ENCODE measurements at regions not wholly inside any gene's neighbourhood (a gene's known extent, or its start where the extent isn't known, plus 50 kb on each side); places are given as distances from the start of the nearest gene placed in this dataset.

- Mint-ChIP-seq H3K36me3 (ENCODE audit: low read depth, unreplicated experiment) (no peaks in the 10 kb centered on the region), H3K9me3 (ENCODE audit: unreplicated experiment) (no peaks in the 10 kb centered on the region), H3K4me3 (ENCODE audit: unreplicated experiment) (no peak overlapping the region), H3K27ac (ENCODE audit: unreplicated experiment) (no peak overlapping the region), H3K27me3 (ENCODE audit: low read depth, unreplicated experiment) (peaks cover 10% of the 10 kb centered on the region), H3K4me1 (ENCODE audit: low read depth, unreplicated experiment) (no peaks in the 10 kb centered on the region)
- Histone ChIP-seq H3K4me2 (ENCODE audit: low read length) (no peak overlapping the region), H2AFZ (ENCODE audit: low read depth, low read length) (no peak overlapping the region), H3K36me3 (ENCODE audit: insufficient read depth, low read length) (no peaks in the 10 kb centered on the region), H3K27ac (ENCODE audit: low read depth, low read length) (no peak overlapping the region), H3K9ac (ENCODE audit: low read length) (no peak overlapping the region), H4K20me1 (ENCODE audit: insufficient read depth, low read length) (no peaks in the 10 kb centered on the region), H3K4me3 (ENCODE audit: insufficient read depth, low read depth, low read length) (no peak overlapping the region), H3K27me3 (ENCODE audit: insufficient read depth, low read length) (no peaks in the 10 kb centered on the region), H3K9me3 (ENCODE audit: insufficient read depth, low read depth, low read length) (no peaks in the 10 kb centered on the region), H3K4me1 (ENCODE audit: insufficient read depth, low read length) (no peaks in the 10 kb centered on the region), H3K79me2 (ENCODE audit: insufficient read depth, low read length) (no peaks in the 10 kb centered on the region)
- no peak for DNase-seq (ENCODE audit: low read depth)
- TF ChIP-seq EZH2 (IDR thresholded peaks at IDR 0.05; ENCODE audit: insufficient read depth, low read length) = no peak
- TF ChIP-seq CTCF (IDR thresholded peaks at IDR 0.05; ENCODE audit: insufficient read depth, low read depth, low read length) = no peak
- FAIRE-seq = no peak
These were observed 256.4 kb downstream of the IRS2 start for GRCh38 chr13:109529964-109530363.

GRCh38 chr13:109521719-109522118 is 264.7 kb downstream of the IRS2 start:
- Histone ChIP-seq H3K4me2 (ENCODE audit: low read length) (no peak overlapping the region), H3K27me3 (ENCODE audit: insufficient read depth, low read length) (peaks cover 4% of the 10 kb centered on the region), H2AFZ (ENCODE audit: low read depth, low read length) (no peak overlapping the region), H3K9me3 (ENCODE audit: insufficient read depth, low read depth, low read length) (no peaks in the 10 kb centered on the region), H3K4me1 (ENCODE audit: insufficient read depth, low read length) (no peaks in the 10 kb centered on the region), H4K20me1 (ENCODE audit: insufficient read depth, low read length) (no peaks in the 10 kb centered on the region), H3K4me3 (ENCODE audit: insufficient read depth, low read depth, low read length) (no peak overlapping the region), H3K79me2 (ENCODE audit: insufficient read depth, low read length) (no peaks in the 10 kb centered on the region), H3K36me3 (ENCODE audit: insufficient read depth, low read length) (no peaks in the 10 kb centered on the region), H3K27ac (ENCODE audit: low read depth, low read length) (no peak overlapping the region), H3K9ac (ENCODE audit: low read length) (no peak overlapping the region)
- DNase-seq (ENCODE audit: low read depth) = no peak
- TF ChIP-seq EZH2 (IDR thresholded peaks at IDR 0.05; ENCODE audit: insufficient read depth, low read length) (no peak), CTCF (IDR thresholded peaks at IDR 0.05; ENCODE audit: insufficient read depth, low read depth, low read length) (no peak)
- Mint-ChIP-seq H3K4me1 (ENCODE audit: low read depth, unreplicated experiment) (no peaks in the 10 kb centered on the region), H3K27ac (ENCODE audit: unreplicated experiment) (no peak overlapping the region), H3K36me3 (ENCODE audit: low read depth, unreplicated experiment) (no peaks in the 10 kb centered on the region), H3K4me3 (ENCODE audit: unreplicated experiment) (no peak overlapping the region), H3K27me3 (ENCODE audit: low read depth, unreplicated experiment) (peaks cover 15% of the 10 kb centered on the region), H3K9me3 (ENCODE audit: unreplicated experiment) (no peaks in the 10 kb centered on the region)
- no peak for FAIRE-seq

GRCh38 chr13:109517517-109517916 is 268.9 kb downstream of the IRS2 start:
- Histone ChIP-seq H4K20me1 (ENCODE audit: insufficient read depth, low read length) (no peaks in the 10 kb centered on the region), H3K9ac (ENCODE audit: low read length) (no peak overlapping the region), H2AFZ (ENCODE audit: low read depth, low read length) (no peak overlapping the region), H3K27ac (ENCODE audit: low read depth, low read length) (no peak overlapping the region), H3K4me1 (ENCODE audit: insufficient read depth, low read length) (no peaks in the 10 kb centered on the region), H3K4me2 (ENCODE audit: low read length) (no peak overlapping the region), H3K9me3 (ENCODE audit: insufficient read depth, low read depth, low read length) (no peaks in the 10 kb centered on the region), H3K27me3 (ENCODE audit: insufficient read depth, low read length) (no peaks in the 10 kb centered on the region), H3K4me3 (ENCODE audit: insufficient read depth, low read depth, low read length) (no peak overlapping the region), H3K79me2 (ENCODE audit: insufficient read depth, low read length) (no peaks in the 10 kb centered on the region), H3K36me3 (ENCODE audit: insufficient read depth, low read length) (no peaks in the 10 kb centered on the region)
- DNase-seq (ENCODE audit: low read depth) (peak; percentile 23), FAIRE-seq (peak; percentile 56)
- Mint-ChIP-seq H3K36me3 (ENCODE audit: low read depth, unreplicated experiment) (no peaks in the 10 kb centered on the region), H3K4me3 (ENCODE audit: unreplicated experiment) (no peak overlapping the region), H3K9me3 (ENCODE audit: unreplicated experiment) (no peaks in the 10 kb centered on the region), H3K27ac (ENCODE audit: unreplicated experiment) (no peak overlapping the region), H3K27me3 (ENCODE audit: low read depth, unreplicated experiment) (peaks cover 3% of the 10 kb centered on the region), H3K4me1 (ENCODE audit: low read depth, unreplicated experiment) (peaks cover 6% of the 10 kb centered on the region)
- no peak for TF ChIP-seq CTCF (IDR thresholded peaks at IDR 0.05; ENCODE audit: insufficient read depth, low read depth, low read length)
- no peak for TF ChIP-seq EZH2 (IDR thresholded peaks at IDR 0.05; ENCODE audit: insufficient read depth, low read length)
